HEK293 (cell line): ENCODE measurements at regions not wholly inside any gene's neighbourhood (a gene's known extent, or its start where the extent isn't known, plus 50 kb on each side); places are given as distances from the start of the nearest gene placed in this dataset.

Source experiments
- CTCF ChIA-PET: fragments of 350-600 bp; formaldehyde crosslinking; extraction: SDS; loops from one replicate; lab custom pipeline; 2021; ENCODE audit warnings: antibody characterized with exemption; lab: Yijun Ruan, JAX
- POLR2A ChIA-PET: fragments of 300-600 bp; formaldehyde crosslinking; extraction: SDS; loops from one replicate; lab custom pipeline; 2020; ENCODE audit warnings: antibody characterized with exemption, inconsistent platforms; lab: Yijun Ruan, JAX
- H3K27ac ChIP-seq: fragments of 200-500 bp; sonication (Bioruptor generic); 2 replicates; pipeline ENCODE4 v1.5.1; 2014; ENCODE audit warnings: low read depth, low read length, control low read depth, inconsistent platforms; ENCODE audit errors: extremely low read depth
- H3K36me3 ChIP-seq, 2 experiments: fragments of 200-500 bp in 1 of 2; sonication (Bioruptor generic) in 1 of 2; 1 replicate in 1 of 2; 2 replicates in 1 of 2; pipeline ENCODE4 v1.5.1; 2014 to 2017; ENCODE audit warnings: inconsistent platforms in 2 of 2, low read length in 2 of 2; ENCODE audit not compliant: control insufficient read depth in 2 of 2, insufficient read depth in 1 of 2
- H3K4me1 ChIP-seq: fragments of 200-500 bp; sonication (Bioruptor generic); 2 replicates; pipeline ENCODE4 v1.5.1; 2014; ENCODE audit warnings: mild to moderate bottlenecking, low read length, inconsistent platforms; ENCODE audit not compliant: control insufficient read depth, insufficient read depth
- H3K4me3 ChIP-seq: 2 replicates; pipeline ENCODE4 v1.5.1; 2011; ENCODE audit warnings: low read depth, mild to moderate bottlenecking, control low read depth, low read length, moderate library complexity
- H3K9me3 ChIP-seq: fragments of 200-500 bp; sonication (Bioruptor generic); 2 replicates; pipeline ENCODE4 v1.5.1; 2014; ENCODE audit warnings: low read depth, low read length, inconsistent platforms; ENCODE audit not compliant: control insufficient read depth, insufficient read depth
- PRDM6 ChIP-seq: fragments of 450-650 bp; formaldehyde crosslinking; IDR thresholded peaks from 2 replicates; pipeline ENCODE4 v1.5.1; 2017; ENCODE audit warnings: missing biosample characterization, missing genetic modification characterization
- ZBTB7A ChIP-seq: fragments of 450-650 bp; formaldehyde crosslinking; IDR thresholded peaks from 2 replicates; pipeline ENCODE4 v1.5.1; 2016; ENCODE audit warnings: low read depth, missing biosample characterization, missing genetic modification characterization
- ZBTB8A ChIP-seq: fragments of 450-650 bp; formaldehyde crosslinking; IDR thresholded peaks from 2 replicates; pipeline ENCODE4 v1.5.1; 2016; ENCODE audit warnings: missing biosample characterization, missing genetic modification characterization
- ZNF10 ChIP-seq: fragments of 450-650 bp; formaldehyde crosslinking; IDR thresholded peaks from 2 replicates; pipeline ENCODE4 v1.5.1; 2017; ENCODE audit warnings: missing biosample characterization, missing genetic modification characterization
- ZNF155 ChIP-seq: fragments of 450-650 bp; formaldehyde crosslinking; IDR thresholded peaks from 2 replicates; pipeline ENCODE4 v1.5.1; 2016; ENCODE audit warnings: missing biosample characterization, missing genetic modification characterization
- ZNF169 ChIP-seq: fragments of 450-650 bp; formaldehyde crosslinking; IDR thresholded peaks from 2 replicates; pipeline ENCODE4 v1.5.1; 2016; ENCODE audit warnings: missing biosample characterization, missing genetic modification characterization
- ZNF174 ChIP-seq: fragments of 450-650 bp; formaldehyde crosslinking; IDR thresholded peaks from 2 replicates; pipeline ENCODE4 v1.5.0; 2017; ENCODE audit warnings: missing biosample characterization, mild to moderate bottlenecking, missing genetic modification characterization
- ZNF239 ChIP-seq: fragments of 450-650 bp; formaldehyde crosslinking; IDR thresholded peaks from 2 replicates; pipeline ENCODE4 v1.5.1; 2016; ENCODE audit warnings: missing biosample characterization, missing genetic modification characterization
- ZNF335 ChIP-seq: fragments of 450-650 bp; formaldehyde crosslinking; conservative IDR thresholded peaks from 2 replicates; pipeline ENCODE4 v1.5.1; 2016; ENCODE audit warnings: missing biosample characterization, missing genetic modification characterization
- ZNF37A ChIP-seq: fragments of 450-650 bp; IDR thresholded peaks from 2 replicates; pipeline ENCODE4 v1.5.1; 2018; ENCODE audit warnings: missing biosample characterization, missing genetic modification characterization
- ZNF48 ChIP-seq: fragments of 450-650 bp; formaldehyde crosslinking; IDR thresholded peaks from 2 replicates; pipeline ENCODE4 v1.5.1; 2016; ENCODE audit warnings: missing biosample characterization, missing genetic modification characterization
- ZNF513 ChIP-seq: fragments of 450-650 bp; IDR thresholded peaks from 2 replicates; pipeline ENCODE4 v1.5.1; 2018; ENCODE audit warnings: missing biosample characterization, missing genetic modification characterization
- ZNF530 ChIP-seq: fragments of 450-650 bp; formaldehyde crosslinking; IDR thresholded peaks from 2 replicates; pipeline ENCODE4 v1.5.1; 2016; ENCODE audit warnings: low read depth, missing biosample characterization, missing genetic modification characterization
- ZNF549 ChIP-seq: fragments of 450-650 bp; IDR thresholded peaks from 2 replicates; pipeline ENCODE4 v1.5.1; 2018; ENCODE audit warnings: missing biosample characterization, missing genetic modification characterization, mild to moderate bottlenecking, inconsistent platforms, moderate library complexity
- ZNF692 ChIP-seq: fragments of 450-650 bp; formaldehyde crosslinking; IDR thresholded peaks from 2 replicates; pipeline ENCODE4 v1.5.1; 2016; ENCODE audit warnings: missing biosample characterization, missing genetic modification characterization
- ZSCAN4 ChIP-seq: fragments of 450-650 bp; formaldehyde crosslinking; IDR thresholded peaks from 2 replicates; pipeline ENCODE4 v1.5.1; 2017; ENCODE audit warnings: missing biosample characterization, missing genetic modification characterization
- TF ChIP-seq, protein P1 (sequence below): fragments of 450-650 bp; formaldehyde crosslinking; IDR thresholded peaks from 2 replicates; pipeline ENCODE4 v1.5.1; 2016; ENCODE audit warnings: missing biosample characterization, missing genetic modification characterization, low read depth
- TF ChIP-seq, protein P2 (sequence below): fragments of 450-650 bp; formaldehyde crosslinking; IDR thresholded peaks from 2 replicates; pipeline ENCODE4 v1.5.1; 2016; ENCODE audit warnings: missing biosample characterization, missing genetic modification characterization
- TF ChIP-seq, protein P3 (sequence below): fragments of 450-650 bp; formaldehyde crosslinking; IDR thresholded peaks from 2 replicates; pipeline ENCODE4 v1.5.1; 2016; ENCODE audit warnings: missing biosample characterization, missing genetic modification characterization

DNA sequence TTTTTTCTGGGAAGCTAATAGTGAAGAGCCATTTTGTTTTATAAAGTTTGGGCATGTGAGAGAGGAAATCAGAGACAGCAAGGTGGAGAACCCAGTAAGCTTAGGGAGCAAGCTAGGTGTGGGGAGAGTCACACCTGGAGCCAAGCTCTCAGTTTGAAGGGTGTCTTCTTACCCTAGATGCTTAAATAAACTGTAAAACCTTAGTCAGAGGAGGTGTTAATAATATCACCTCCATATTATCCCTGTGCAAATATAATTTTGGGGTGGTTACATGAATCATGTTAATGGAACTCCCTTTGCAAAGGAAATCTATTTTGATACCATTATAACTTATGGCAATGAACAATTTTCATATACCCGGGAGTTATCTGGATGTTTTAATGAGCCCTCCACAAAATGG is 246.2 kb upstream of the PLET1 start (continued):
- no peak for TF ChIP-seq ZNF692 (tag by site-specific recombination)
- no peak for TF ChIP-seq ZBTB7A
- no peak for TF ChIP-seq ZNF10 (tag by site-specific recombination)
- no peak for TF ChIP-seq ZNF174 (tag by site-specific recombination)
- no peak for TF ChIP-seq ZNF549 (tag by site-specific recombination)
- TF ChIP-seq ZNF335 (tag by site-specific recombination), result no peak
- no peak for TF ChIP-seq ZNF239
- TF ChIP-seq, protein P1, sequence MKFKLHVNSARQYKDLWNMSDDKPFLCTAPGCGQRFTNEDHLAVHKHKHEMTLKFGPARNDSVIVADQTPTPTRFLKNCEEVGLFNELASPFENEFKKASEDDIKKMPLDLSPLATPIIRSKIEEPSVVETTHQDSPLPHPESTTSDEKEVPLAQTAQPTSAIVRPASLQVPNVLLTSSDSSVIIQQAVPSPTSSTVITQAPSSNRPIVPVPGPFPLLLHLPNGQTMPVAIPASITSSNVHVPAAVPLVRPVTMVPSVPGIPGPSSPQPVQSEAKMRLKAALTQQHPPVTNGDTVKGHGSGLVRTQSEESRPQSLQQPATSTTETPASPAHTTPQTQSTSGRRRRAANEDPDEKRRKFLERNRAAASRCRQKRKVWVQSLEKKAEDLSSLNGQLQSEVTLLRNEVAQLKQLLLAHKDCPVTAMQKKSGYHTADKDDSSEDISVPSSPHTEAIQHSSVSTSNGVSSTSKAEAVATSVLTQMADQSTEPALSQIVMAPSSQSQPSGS (tag by site-specific recombination), result no peak

DNA sequence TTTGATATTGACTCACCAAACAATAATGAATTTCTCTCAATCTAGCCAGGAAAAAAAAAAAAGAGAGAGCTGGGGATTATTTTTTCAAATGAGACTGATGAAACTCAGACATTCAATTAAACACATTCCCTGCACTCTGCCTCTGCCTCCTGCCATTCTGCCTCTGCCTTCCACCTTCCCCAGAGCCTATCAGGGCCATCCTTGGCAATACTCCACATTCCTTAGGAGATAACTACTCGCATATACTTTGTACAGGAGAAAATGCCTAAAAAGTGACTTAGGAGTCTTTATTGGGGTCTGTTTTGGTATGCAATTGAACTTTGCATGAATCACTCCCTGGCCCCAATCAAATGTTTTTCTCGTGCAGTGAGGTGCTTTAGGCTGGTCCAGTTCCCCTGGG is 246.6 kb upstream of the PLET1 start:
- Histone ChIP-seq H3K9me3 (no peaks in the 10 kb centered on the region), H3K4me3 (no peak overlapping the region), H3K4me1 (no peaks in the 10 kb centered on the region), H3K36me3 (no peaks in the 10 kb centered on the region), H3K27ac (no peak overlapping the region)
- CTCF ChIA-PET, result interaction anchor here (1.1 kb wide), 1 partner anchor 227 kb away, joined by 4 read pairs; no protein-coding TSS in a partner anchor
- TF ChIP-seq, protein P2, sequence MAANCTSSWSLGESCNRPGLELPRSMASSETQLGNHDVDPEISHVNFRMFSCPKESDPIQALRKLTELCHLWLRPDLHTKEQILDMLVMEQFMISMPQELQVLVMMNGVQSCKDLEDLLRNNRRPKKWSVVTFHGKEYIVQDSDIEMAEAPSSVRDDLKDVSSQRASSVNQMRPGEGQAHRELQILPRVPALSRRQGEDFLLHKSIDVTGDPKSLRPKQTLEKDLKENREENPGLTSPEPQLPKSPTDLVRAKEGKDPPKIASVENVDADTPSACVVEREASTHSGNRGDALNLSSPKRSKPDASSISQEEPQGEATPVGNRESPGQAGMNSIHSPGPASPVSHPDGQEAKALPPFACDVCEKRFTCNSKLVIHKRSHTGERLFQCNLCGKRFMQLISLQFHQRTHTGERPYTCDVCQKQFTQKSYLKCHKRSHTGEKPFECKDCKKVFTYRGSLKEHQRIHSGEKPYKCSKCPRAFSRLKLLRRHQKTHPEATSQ (tag by site-specific recombination), result no peak
- TF ChIP-seq ZNF530 (tag by site-specific recombination) (no peak), ZNF155 (tag by site-specific recombination) (no peak), PRDM6 (tag by site-specific recombination) (no peak), ZNF513 (tag by site-specific recombination) (no peak), ZNF48 (no peak), ZNF37A (tag by site-specific recombination) (no peak), ZBTB8A (no peak), ZSCAN4 (tag by site-specific recombination) (no peak), ZNF169 (tag by site-specific recombination) (no peak)
- TF ChIP-seq, protein P3, sequence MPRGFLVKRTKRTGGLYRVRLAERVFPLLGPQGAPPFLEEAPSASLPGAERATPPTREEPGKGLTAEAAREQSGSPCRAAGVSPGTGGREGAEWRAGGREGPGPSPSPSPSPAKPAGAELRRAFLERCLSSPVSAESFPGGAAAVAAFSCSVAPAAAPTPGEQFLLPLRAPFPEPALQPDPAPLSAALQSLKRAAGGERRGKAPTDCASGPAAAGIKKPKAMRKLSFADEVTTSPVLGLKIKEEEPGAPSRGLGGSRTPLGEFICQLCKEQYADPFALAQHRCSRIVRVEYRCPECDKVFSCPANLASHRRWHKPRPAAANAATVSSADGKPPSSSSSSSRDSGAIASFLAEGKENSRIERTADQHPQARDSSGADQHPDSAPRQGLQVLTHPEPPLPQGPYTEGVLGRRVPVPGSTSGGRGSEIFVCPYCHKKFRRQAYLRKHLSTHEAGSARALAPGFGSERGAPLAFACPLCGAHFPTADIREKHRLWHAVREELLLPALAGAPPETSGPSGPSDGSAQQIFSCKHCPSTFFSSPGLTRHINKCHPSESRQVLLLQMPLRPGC (tag by site-specific recombination), result no peak
- POLR2A ChIA-PET, result no interaction called here
